ENCODE measurements at regions not wholly inside any gene's neighbourhood (a gene's known extent, or its start where the extent isn't known, plus 50 kb on each side); places are given as distances from the start of the nearest gene placed in this dataset.

DNA sequence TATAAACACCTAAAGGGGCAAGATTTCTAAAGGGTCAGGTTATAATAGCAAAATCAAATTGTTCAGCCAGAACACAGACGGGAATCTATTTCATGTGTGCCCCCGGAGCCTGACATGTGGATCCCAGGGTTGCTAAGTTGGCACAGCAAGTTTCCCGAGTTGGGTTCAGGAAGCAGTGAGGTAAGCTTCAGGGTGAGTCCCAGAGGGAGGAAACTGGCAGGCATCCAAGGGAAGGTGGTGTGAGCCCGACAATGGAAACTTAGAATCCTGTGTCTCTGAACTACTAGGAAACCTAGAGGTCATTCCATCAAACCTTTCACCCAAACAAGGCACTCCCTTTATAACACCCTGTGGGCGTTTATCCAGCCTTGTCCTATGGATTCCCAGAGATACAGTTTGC, 98.4 kb downstream of the ADRB2 start:
- no peak overlapping the region for H3K9ac ChIP-seq (ENCODE audit: low read length)
- H3K27ac ChIP-seq (ENCODE audit: low read length), result no peak overlapping the region
- no peak for TF ChIP-seq EP300 (conservative IDR thresholded peaks at IDR 0.05; ENCODE audit: poor library complexity, severe bottlenecking)
- no peak for TF ChIP-seq EZH2 (IDR thresholded peaks at IDR 0.05; ENCODE audit: borderline replicate concordance, insufficient read depth, low read length, poor library complexity, severe bottlenecking)
- no peak for TF ChIP-seq RAD21 (conservative IDR thresholded peaks at IDR 0.05)
- TF ChIP-seq POLR2AphosphoS5 (IDR thresholded peaks at IDR 0.05), result no peak
- no peak for TF ChIP-seq TAF1 (IDR thresholded peaks at IDR 0.05; ENCODE audit: low read depth)
- TF ChIP-seq SMC3 (conservative IDR thresholded peaks at IDR 0.05; ENCODE audit: poor library complexity), result no peak
- TF ChIP-seq, protein P1, sequence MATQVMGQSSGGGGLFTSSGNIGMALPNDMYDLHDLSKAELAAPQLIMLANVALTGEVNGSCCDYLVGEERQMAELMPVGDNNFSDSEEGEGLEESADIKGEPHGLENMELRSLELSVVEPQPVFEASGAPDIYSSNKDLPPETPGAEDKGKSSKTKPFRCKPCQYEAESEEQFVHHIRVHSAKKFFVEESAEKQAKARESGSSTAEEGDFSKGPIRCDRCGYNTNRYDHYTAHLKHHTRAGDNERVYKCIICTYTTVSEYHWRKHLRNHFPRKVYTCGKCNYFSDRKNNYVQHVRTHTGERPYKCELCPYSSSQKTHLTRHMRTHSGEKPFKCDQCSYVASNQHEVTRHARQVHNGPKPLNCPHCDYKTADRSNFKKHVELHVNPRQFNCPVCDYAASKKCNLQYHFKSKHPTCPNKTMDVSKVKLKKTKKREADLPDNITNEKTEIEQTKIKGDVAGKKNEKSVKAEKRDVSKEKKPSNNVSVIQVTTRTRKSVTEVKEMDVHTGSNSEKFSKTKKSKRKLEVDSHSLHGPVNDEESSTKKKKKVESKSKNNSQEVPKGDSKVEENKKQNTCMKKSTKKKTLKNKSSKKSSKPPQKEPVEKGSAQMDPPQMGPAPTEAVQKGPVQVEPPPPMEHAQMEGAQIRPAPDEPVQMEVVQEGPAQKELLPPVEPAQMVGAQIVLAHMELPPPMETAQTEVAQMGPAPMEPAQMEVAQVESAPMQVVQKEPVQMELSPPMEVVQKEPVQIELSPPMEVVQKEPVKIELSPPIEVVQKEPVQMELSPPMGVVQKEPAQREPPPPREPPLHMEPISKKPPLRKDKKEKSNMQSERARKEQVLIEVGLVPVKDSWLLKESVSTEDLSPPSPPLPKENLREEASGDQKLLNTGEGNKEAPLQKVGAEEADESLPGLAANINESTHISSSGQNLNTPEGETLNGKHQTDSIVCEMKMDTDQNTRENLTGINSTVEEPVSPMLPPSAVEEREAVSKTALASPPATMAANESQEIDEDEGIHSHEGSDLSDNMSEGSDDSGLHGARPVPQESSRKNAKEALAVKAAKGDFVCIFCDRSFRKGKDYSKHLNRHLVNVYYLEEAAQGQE (IDR thresholded peaks at IDR 0.05; ENCODE audit: borderline replicate concordance), result no peak
- TF ChIP-seq, protein P2, sequence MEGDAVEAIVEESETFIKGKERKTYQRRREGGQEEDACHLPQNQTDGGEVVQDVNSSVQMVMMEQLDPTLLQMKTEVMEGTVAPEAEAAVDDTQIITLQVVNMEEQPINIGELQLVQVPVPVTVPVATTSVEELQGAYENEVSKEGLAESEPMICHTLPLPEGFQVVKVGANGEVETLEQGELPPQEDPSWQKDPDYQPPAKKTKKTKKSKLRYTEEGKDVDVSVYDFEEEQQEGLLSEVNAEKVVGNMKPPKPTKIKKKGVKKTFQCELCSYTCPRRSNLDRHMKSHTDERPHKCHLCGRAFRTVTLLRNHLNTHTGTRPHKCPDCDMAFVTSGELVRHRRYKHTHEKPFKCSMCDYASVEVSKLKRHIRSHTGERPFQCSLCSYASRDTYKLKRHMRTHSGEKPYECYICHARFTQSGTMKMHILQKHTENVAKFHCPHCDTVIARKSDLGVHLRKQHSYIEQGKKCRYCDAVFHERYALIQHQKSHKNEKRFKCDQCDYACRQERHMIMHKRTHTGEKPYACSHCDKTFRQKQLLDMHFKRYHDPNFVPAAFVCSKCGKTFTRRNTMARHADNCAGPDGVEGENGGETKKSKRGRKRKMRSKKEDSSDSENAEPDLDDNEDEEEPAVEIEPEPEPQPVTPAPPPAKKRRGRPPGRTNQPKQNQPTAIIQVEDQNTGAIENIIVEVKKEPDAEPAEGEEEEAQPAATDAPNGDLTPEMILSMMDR (IDR thresholded peaks at IDR 0.05; ENCODE audit: poor library complexity, severe bottlenecking), result no peak
- TF ChIP-seq MXI1 (conservative IDR thresholded peaks at IDR 0.05; ENCODE audit: poor library complexity, severe bottlenecking), result no peak
- no peak overlapping the region for H3K4me3 ChIP-seq (ENCODE audit: low read length)
- H3K4me2 ChIP-seq (ENCODE audit: low read length), result no peak overlapping the region
- no peaks in the 10 kb centered on the region for H3K27me3 ChIP-seq (ENCODE audit: insufficient read depth, low read depth, low read length)
- no peaks in the 10 kb centered on the region for H3K9me3 ChIP-seq (ENCODE audit: low read length)
- H3K9me2 ChIP-seq (ENCODE audit: insufficient read depth, low read length), result no peaks in the 10 kb centered on the region
- H3F3A ChIP-seq (ENCODE audit: insufficient read depth, low read length, poor library complexity, severe bottlenecking), result no peaks in the 10 kb centered on the region
- H4K20me1 ChIP-seq (ENCODE audit: insufficient read depth), result no peaks in the 10 kb centered on the region
- H3K36me3 ChIP-seq (ENCODE audit: insufficient read depth, low read length), result no peaks in the 10 kb centered on the region
- no peaks in the 10 kb centered on the region for H3K79me2 ChIP-seq (replicated peaks; ENCODE audit: insufficient read depth, low read length)
- no peak overlapping the region for H2AFZ ChIP-seq (ENCODE audit: low read depth, low read length)

GRCh38 chr5:148926207-148926606, 99.8 kb downstream of the ADRB2 start:
- Histone ChIP-seq H3K27ac (ENCODE audit: low read length) (no peak overlapping the region), H3K4me2 (ENCODE audit: low read length) (no peak overlapping the region), H4K20me1 (ENCODE audit: insufficient read depth) (no peaks in the 10 kb centered on the region), H3K9ac (ENCODE audit: low read length) (no peak overlapping the region), H3K79me2 (replicated peaks; ENCODE audit: insufficient read depth, low read length) (no peaks in the 10 kb centered on the region), H3K27me3 (ENCODE audit: insufficient read depth, low read depth, low read length) (no peaks in the 10 kb centered on the region), H3K9me2 (ENCODE audit: insufficient read depth, low read length) (no peaks in the 10 kb centered on the region), H3K36me3 (ENCODE audit: insufficient read depth, low read length) (no peaks in the 10 kb centered on the region), H3K4me3 (ENCODE audit: low read length) (no peak overlapping the region), H3K9me3 (ENCODE audit: low read length) (no peaks in the 10 kb centered on the region), H2AFZ (ENCODE audit: low read depth, low read length) (no peak overlapping the region), H3F3A (ENCODE audit: insufficient read depth, low read length, poor library complexity, severe bottlenecking) (no peaks in the 10 kb centered on the region)
- TF ChIP-seq RAD21 (conservative IDR thresholded peaks at IDR 0.05), result no peak
- TF ChIP-seq EZH2 (IDR thresholded peaks at IDR 0.05; ENCODE audit: borderline replicate concordance, insufficient read depth, low read length, poor library complexity, severe bottlenecking), result no peak
- TF ChIP-seq EP300 (conservative IDR thresholded peaks at IDR 0.05; ENCODE audit: poor library complexity, severe bottlenecking), result no peak
- TF ChIP-seq POLR2AphosphoS5 (IDR thresholded peaks at IDR 0.05), result no peak
- TF ChIP-seq TAF1 (IDR thresholded peaks at IDR 0.05; ENCODE audit: low read depth), result no peak
- no peak for TF ChIP-seq SMC3 (conservative IDR thresholded peaks at IDR 0.05; ENCODE audit: poor library complexity)
